GM23338 (cell line): ENCODE measurements at regions not wholly inside any gene's neighbourhood (a gene's known extent, or its start where the extent isn't known, plus 50 kb on each side); places are given as distances from the start of the nearest gene placed in this dataset.

Source experiments
- CREB1 ChIP-seq: fragments of 250-450 bp; sonication (Bioruptor Pico); IDR thresholded peaks from 2 replicates; pipeline ENCODE4 v1.5.0; 2020; ENCODE audit warnings: low read depth, mild to moderate bottlenecking, moderate library complexity
- EZH2 ChIP-seq: fragments of 200-600 bp; sonication (generic); IDR thresholded peaks from one replicate; pipeline ENCODE4 v1.8.0; 2017; ENCODE audit warnings: antibody characterized with exemption, mild to moderate bottlenecking, low read depth; ENCODE audit not compliant: unreplicated experiment
- EZH2phosphoT487 ChIP-seq: fragments of 200-600 bp; sonication (generic); IDR thresholded peaks from one replicate; pipeline ENCODE4 v1.8.1; 2018; ENCODE audit warnings: antibody characterized with exemption; ENCODE audit not compliant: unreplicated experiment
- JUNB ChIP-seq: IDR thresholded peaks from one replicate; pipeline ENCODE4 v1.6.1; 2016; ENCODE audit warnings: antibody characterized with exemption; ENCODE audit not compliant: unreplicated experiment
- POLR2AphosphoS5 ChIP-seq: IDR thresholded peaks from 2 replicates; pipeline ENCODE4 v1.6.1; 2016; ENCODE audit warnings: antibody characterized with exemption, low read depth
- TF ChIP-seq, protein P1 (sequence below): IDR thresholded peaks from one replicate; pipeline ENCODE4 v1.6.1; 2018; ENCODE audit warnings: antibody characterized with exemption; ENCODE audit not compliant: unreplicated experiment
- TF ChIP-seq, protein P2 (sequence below), 2 experiments: fragments of 200-600 bp in 1 of 2; sonication (generic) in 1 of 2; conservative IDR thresholded peaks; 2 replicates each; pipeline versions ENCODE4 v1.5.1 to v1.6.1; 2016 to 2017; ENCODE audit warnings: antibody characterized with exemption in 2 of 2, low read depth in 2 of 2, mild to moderate bottlenecking in 2 of 2, moderate library complexity in 1 of 2

DNA sequence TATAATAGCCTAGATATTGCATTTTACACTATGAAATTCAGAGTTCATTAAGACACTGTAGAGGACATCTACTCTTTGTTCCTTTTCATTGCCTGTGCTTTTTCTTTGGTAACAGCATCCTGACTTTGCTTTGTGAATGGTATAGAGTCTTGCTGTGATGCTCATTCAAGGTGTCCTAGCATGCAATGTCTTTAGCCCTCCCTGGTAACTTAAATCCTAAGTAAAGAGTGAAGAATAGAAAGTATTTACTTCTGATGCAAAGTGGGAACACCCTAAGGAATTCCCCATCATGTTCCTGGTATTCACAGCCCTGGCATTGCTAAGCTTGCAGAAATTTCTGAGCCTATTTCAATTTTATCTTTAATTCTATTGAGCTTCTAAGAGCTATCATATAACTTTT is 400.1 kb downstream of the FAT4 start:
- TF ChIP-seq, protein P1, sequence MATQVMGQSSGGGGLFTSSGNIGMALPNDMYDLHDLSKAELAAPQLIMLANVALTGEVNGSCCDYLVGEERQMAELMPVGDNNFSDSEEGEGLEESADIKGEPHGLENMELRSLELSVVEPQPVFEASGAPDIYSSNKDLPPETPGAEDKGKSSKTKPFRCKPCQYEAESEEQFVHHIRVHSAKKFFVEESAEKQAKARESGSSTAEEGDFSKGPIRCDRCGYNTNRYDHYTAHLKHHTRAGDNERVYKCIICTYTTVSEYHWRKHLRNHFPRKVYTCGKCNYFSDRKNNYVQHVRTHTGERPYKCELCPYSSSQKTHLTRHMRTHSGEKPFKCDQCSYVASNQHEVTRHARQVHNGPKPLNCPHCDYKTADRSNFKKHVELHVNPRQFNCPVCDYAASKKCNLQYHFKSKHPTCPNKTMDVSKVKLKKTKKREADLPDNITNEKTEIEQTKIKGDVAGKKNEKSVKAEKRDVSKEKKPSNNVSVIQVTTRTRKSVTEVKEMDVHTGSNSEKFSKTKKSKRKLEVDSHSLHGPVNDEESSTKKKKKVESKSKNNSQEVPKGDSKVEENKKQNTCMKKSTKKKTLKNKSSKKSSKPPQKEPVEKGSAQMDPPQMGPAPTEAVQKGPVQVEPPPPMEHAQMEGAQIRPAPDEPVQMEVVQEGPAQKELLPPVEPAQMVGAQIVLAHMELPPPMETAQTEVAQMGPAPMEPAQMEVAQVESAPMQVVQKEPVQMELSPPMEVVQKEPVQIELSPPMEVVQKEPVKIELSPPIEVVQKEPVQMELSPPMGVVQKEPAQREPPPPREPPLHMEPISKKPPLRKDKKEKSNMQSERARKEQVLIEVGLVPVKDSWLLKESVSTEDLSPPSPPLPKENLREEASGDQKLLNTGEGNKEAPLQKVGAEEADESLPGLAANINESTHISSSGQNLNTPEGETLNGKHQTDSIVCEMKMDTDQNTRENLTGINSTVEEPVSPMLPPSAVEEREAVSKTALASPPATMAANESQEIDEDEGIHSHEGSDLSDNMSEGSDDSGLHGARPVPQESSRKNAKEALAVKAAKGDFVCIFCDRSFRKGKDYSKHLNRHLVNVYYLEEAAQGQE = no peak
- TF ChIP-seq, protein P2, sequence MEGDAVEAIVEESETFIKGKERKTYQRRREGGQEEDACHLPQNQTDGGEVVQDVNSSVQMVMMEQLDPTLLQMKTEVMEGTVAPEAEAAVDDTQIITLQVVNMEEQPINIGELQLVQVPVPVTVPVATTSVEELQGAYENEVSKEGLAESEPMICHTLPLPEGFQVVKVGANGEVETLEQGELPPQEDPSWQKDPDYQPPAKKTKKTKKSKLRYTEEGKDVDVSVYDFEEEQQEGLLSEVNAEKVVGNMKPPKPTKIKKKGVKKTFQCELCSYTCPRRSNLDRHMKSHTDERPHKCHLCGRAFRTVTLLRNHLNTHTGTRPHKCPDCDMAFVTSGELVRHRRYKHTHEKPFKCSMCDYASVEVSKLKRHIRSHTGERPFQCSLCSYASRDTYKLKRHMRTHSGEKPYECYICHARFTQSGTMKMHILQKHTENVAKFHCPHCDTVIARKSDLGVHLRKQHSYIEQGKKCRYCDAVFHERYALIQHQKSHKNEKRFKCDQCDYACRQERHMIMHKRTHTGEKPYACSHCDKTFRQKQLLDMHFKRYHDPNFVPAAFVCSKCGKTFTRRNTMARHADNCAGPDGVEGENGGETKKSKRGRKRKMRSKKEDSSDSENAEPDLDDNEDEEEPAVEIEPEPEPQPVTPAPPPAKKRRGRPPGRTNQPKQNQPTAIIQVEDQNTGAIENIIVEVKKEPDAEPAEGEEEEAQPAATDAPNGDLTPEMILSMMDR (conservative IDR thresholded peaks at IDR 0.05; ENCODE audit: low read depth in 2 of 2) = no peak
- TF ChIP-seq JUNB (no peak), POLR2AphosphoS5 (no peak), EZH2 (no peak), CREB1 (no peak), EZH2phosphoT487 (no peak)
